B cell (primary cell): ENCODE measurements at regions not wholly inside any gene's neighbourhood (a gene's known extent, or its start where the extent isn't known, plus 50 kb on each side); places are given as distances from the start of the nearest gene placed in this dataset.
"Not testable (repeated sequence)": the region's sequence is repeated elsewhere in the genome, so short reads cannot be mapped to it uniquely, and the experiment has no call there.

Experiments
- ATAC-seq: fragments of 200-7000 bp; cut with Tn5 transposase; one replicate; pipeline ENCODE4 v1.10.0; 2021; ENCODE audit warnings: low read depth, mild to moderate bottlenecking, moderate number of reproducible peaks, moderate library complexity
- CTCF ChIA-PET: fragments of 350-600 bp; sonication (Branson Sonifier 250); formaldehyde crosslinking; loops from one replicate; lab custom pipeline; 2021; ENCODE audit warnings: antibody characterized with exemption, inconsistent platforms; lab: Charles Lee
- POLR2A ChIA-PET: fragments of 350-600 bp; sonication (Branson Sonifier 250); formaldehyde crosslinking; loops from one replicate; lab custom pipeline; 2021; ENCODE audit warnings: antibody characterized with exemption; lab: Charles Lee
- DNase-seq: peaks from one replicate; pipeline ENCODE4 v3.0.0; 2013
- H2AFZ ChIP-seq: 2 replicates; pipeline ENCODE4 v1.6.1; 2012; ENCODE audit warnings: mild to moderate bottlenecking, low read depth, low read length; ENCODE audit not compliant: insufficient read depth, poor library complexity, severe bottlenecking
- H3K27ac ChIP-seq, 2 donors: 1 replicate in 1 of 2; 2 replicates in 1 of 2; pipeline ENCODE4 v1.5.1; 2012 to 2013; ENCODE audit warnings: low read length in 2 of 2, mild to moderate bottlenecking in 2 of 2, moderate library complexity in 1 of 2
- H3K27me3 ChIP-seq, 4 experiments: fragments of 200-600 bp in 1 of 4; sonication (generic) in 1 of 4; replicated peaks in 1 of 4; 1 replicate in 2 of 4; 2 replicates in 2 of 4; pipeline versions ENCODE4 v1.6.1 to v1.7.0; 2013 to 2016; ENCODE audit warnings: low read length in 3 of 4, mild to moderate bottlenecking in 2 of 4, mixed read lengths in 1 of 4, moderate library complexity in 1 of 4; ENCODE audit not compliant: insufficient read depth in 4 of 4, control insufficient read depth in 3 of 4; ENCODE audit errors: control extremely low read depth in 1 of 4
- H3K36me3 ChIP-seq, 2 experiments: replicated peaks in 1 of 2; 1 replicate in 1 of 2; 2 replicates in 1 of 2; pipeline versions ENCODE4 v1.6.1 to v1.7.1; 2013; ENCODE audit warnings: low read length in 1 of 2; ENCODE audit not compliant: insufficient read depth in 2 of 2, control insufficient read depth in 1 of 2; ENCODE audit errors: control extremely low read depth in 1 of 2, extremely low read depth in 1 of 2
- H3K4me1 ChIP-seq, 2 donors: fragments of 200-600 bp in 1 of 2; sonication (generic) in 1 of 2; 1 replicate in 1 of 2; 2 replicates in 1 of 2; pipeline versions ENCODE4 v1.5.1 to v1.6.1; 2013 to 2017; ENCODE audit warnings: low read length in 2 of 2; ENCODE audit not compliant: control insufficient read depth in 2 of 2, insufficient read depth in 2 of 2
- H3K4me2 ChIP-seq: replicated peaks from 2 replicates; pipeline ENCODE3; 2012; ENCODE audit warnings: mild to moderate bottlenecking, low read depth, low read length; ENCODE audit not compliant: poor library complexity, severe bottlenecking
- H3K4me3 ChIP-seq, 5 experiments: fragments of 200-600 bp in 1 of 5; sonication (generic) in 1 of 5; 1 replicate in 3 of 5; 2 replicates in 2 of 5; pipeline versions ENCODE4 v1.5.1 to v1.7.0; 2011 to 2016; ENCODE audit warnings: low read length in 4 of 5, mild to moderate bottlenecking in 4 of 5, low read depth in 2 of 5, control low read depth in 1 of 5, moderate library complexity in 1 of 5; ENCODE audit not compliant: insufficient read depth in 1 of 5; ENCODE audit errors: control extremely low read depth in 1 of 5, extremely low read depth in 1 of 5
- H3K79me2 ChIP-seq: fragments of 200-600 bp; sonication (generic); one replicate; pipeline ENCODE4 v1.6.0; 2016; ENCODE audit warnings: low read length; ENCODE audit not compliant: control insufficient read depth, insufficient read depth
- H3K9ac ChIP-seq: fragments of 200-600 bp; sonication (generic); 2 replicates; pipeline ENCODE4 v1.6.1; 2017; ENCODE audit warnings: mild to moderate bottlenecking, low read length, moderate library complexity
- H3K9me3 ChIP-seq, 3 donors: one replicate each; pipeline versions ENCODE4 v1.6.1 to v1.7.1; 2013; ENCODE audit warnings: low read length in 2 of 3; ENCODE audit not compliant: control insufficient read depth in 2 of 3, insufficient read depth in 1 of 3; ENCODE audit errors: control extremely low read depth in 1 of 3
- H4K20me1 ChIP-seq: 2 replicates; pipeline ENCODE4 v1.6.0; 2012; ENCODE audit warnings: mild to moderate bottlenecking, low read length; ENCODE audit not compliant: insufficient read depth, control insufficient read depth, poor library complexity, severe bottlenecking
- H3K27ac Mint-ChIP-seq: one replicate; pipeline ENCODE4 v1.8.0; 2021; ENCODE audit warnings: mixed read lengths
- H3K27me3 Mint-ChIP-seq: one replicate; pipeline ENCODE4 v1.8.0; 2021; ENCODE audit warnings: mixed read lengths
- H3K4me1 Mint-ChIP-seq: one replicate; pipeline ENCODE4 v1.8.0; 2021; ENCODE audit warnings: mixed read lengths
- H3K4me3 Mint-ChIP-seq: one replicate; pipeline ENCODE4 v1.8.0; 2021; ENCODE audit warnings: mixed read lengths
- H3K9me3 Mint-ChIP-seq: one replicate; pipeline ENCODE4 v1.8.0; 2022; ENCODE audit warnings: mixed read lengths; ENCODE audit not compliant: insufficient read depth
- EZH2 ChIP-seq: IDR thresholded peaks from 2 replicates; pipeline ENCODE4 v1.6.1; 2012; ENCODE audit warnings: borderline replicate concordance, low read depth, mild to moderate bottlenecking, moderate library complexity, low read length; ENCODE audit not compliant: insufficient read depth, poor library complexity, severe bottlenecking
- WGBS: methylation state at CpG from one replicate; pipeline ENCODE4 v1.1.5; 2013; ENCODE audit warnings: missing lambda C conversion rate; ENCODE audit not compliant: insufficient coverage; 5-methylcytosine and 5-hydroxymethylcytosine counted together
- intact Hi-C: fragments of 100-400 bp; cut with micrococcal nuclease; formaldehyde crosslinking; loops from one replicate; pipeline ENCODE4 v1.10.0; 2022
- TF ChIP-seq, protein P1 (sequence below): fragments of 200-600 bp; IDR thresholded peaks from one replicate; pipeline ENCODE4 v1.8.0; 2022; ENCODE audit warnings: antibody characterized with exemption, mild to moderate bottlenecking

DNA sequence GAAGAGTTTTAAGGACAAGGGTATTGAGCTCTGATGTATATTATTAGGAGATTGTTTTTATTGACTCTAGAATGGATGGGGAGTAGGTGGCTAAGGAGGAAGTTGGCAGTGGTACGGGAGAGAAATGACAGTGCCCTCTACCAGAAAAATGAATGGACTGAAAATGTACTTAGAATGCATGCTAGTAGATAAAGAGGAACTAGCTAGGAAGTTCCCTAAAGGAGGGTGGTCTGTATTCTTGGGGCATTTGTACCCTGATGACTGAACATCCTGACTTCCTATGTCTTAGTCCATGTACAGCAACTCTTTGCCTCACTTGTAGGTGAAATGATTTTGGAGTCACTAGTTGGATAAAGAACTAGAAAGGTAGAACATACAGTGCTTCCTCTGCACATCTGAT, 581.5 kb upstream of the RBFOX1 start:
- no peaks in the 10 kb centered on the region for H3K27me3 Mint-ChIP-seq
- H3K4me1 Mint-ChIP-seq, result no peaks in the 10 kb centered on the region
- peaks cover 0 to 3% (median 0%) of the 10 kb centered on the region in 3 donors for H3K9me3 ChIP-seq
- H3K9ac ChIP-seq, result no peak overlapping the region
- no peak overlapping the region for H3K4me2 ChIP-seq
- ATAC-seq, result no peak
- CTCF ChIA-PET, result no interaction called here
- no peak overlapping the region for H3K4me3 ChIP-seq
- TF ChIP-seq, protein P1, sequence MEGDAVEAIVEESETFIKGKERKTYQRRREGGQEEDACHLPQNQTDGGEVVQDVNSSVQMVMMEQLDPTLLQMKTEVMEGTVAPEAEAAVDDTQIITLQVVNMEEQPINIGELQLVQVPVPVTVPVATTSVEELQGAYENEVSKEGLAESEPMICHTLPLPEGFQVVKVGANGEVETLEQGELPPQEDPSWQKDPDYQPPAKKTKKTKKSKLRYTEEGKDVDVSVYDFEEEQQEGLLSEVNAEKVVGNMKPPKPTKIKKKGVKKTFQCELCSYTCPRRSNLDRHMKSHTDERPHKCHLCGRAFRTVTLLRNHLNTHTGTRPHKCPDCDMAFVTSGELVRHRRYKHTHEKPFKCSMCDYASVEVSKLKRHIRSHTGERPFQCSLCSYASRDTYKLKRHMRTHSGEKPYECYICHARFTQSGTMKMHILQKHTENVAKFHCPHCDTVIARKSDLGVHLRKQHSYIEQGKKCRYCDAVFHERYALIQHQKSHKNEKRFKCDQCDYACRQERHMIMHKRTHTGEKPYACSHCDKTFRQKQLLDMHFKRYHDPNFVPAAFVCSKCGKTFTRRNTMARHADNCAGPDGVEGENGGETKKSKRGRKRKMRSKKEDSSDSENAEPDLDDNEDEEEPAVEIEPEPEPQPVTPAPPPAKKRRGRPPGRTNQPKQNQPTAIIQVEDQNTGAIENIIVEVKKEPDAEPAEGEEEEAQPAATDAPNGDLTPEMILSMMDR, result no peak
- TF ChIP-seq EZH2, result no peak
- intact Hi-C loops, result no loop called here
- H3K9me3 Mint-ChIP-seq, result peaks cover 2% of the 10 kb centered on the region
- DNase-seq, result no peak
- no peak overlapping the region for H2AFZ ChIP-seq
- H3K27ac ChIP-seq, result no peak overlapping the region
- H4K20me1 ChIP-seq, result no peaks in the 10 kb centered on the region
- no peaks in the 10 kb centered on the region for H3K36me3 ChIP-seq
- no peaks in the 10 kb centered on the region for H3K79me2 ChIP-seq
- no peaks in the 10 kb centered on the region for H3K4me1 ChIP-seq
- H3K27me3 ChIP-seq, result no peaks in the 10 kb centered on the region
- H3K4me3 Mint-ChIP-seq, result no peak overlapping the region
- no peak overlapping the region for H3K27ac Mint-ChIP-seq
- POLR2A ChIA-PET, result no interaction called here
- 0% methylated on average over 1 of the region's 1 CpG for WGBS

DNA sequence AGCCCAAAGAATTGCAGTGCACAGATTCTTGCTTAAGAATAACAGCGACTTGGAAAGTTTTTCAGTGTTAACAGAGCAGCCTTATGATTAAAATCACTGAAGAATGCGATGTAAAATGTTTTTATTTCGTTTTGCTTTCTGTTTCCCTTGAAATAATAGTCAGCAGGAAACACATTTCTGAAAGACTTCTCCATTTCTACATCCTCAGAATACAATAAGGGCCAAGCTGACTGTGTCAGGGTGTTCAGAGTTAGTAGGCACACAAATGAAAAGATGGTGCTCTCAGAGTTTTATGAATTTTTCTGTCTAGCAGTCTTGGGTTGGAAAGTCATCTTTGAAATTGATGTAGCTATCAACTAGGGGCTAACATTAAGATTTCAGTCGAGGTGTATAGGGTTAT, 582.9 kb upstream of the RBFOX1 start:
- Mint-ChIP-seq H3K27ac (no peak overlapping the region), H3K9me3 (peaks cover 5% of the 10 kb centered on the region), H3K4me3 (no peak overlapping the region), H3K27me3 (no peaks in the 10 kb centered on the region), H3K4me1 (no peaks in the 10 kb centered on the region)
- Histone ChIP-seq H3K4me1 (no peaks in the 10 kb centered on the region), H3K79me2 (no peaks in the 10 kb centered on the region), H3K4me3 (no peak overlapping the region), H3K27ac (no peak overlapping the region), H3K27me3 (no peaks in the 10 kb centered on the region), H3K4me2 (no peak overlapping the region), H3K9me3 (peaks cover 0 to 3% (median 0%) of the 10 kb centered on the region in 3 donors), H3K9ac (no peak overlapping the region), H3K36me3 (no peaks in the 10 kb centered on the region), H2AFZ (peak overlapping the region; percentile 30), H4K20me1 (no peaks in the 10 kb centered on the region)
- ATAC-seq (no peak), DNase-seq (no peak)
- WGBS, result 0% methylated on average over 1 of the region's 4 CpGs
- TF ChIP-seq, protein P1, result no peak
- TF ChIP-seq EZH2, result no peak
- intact Hi-C loops, result no loop called here
- ChIA-PET POLR2A (no interaction called here), CTCF (no interaction called here)

DNA sequence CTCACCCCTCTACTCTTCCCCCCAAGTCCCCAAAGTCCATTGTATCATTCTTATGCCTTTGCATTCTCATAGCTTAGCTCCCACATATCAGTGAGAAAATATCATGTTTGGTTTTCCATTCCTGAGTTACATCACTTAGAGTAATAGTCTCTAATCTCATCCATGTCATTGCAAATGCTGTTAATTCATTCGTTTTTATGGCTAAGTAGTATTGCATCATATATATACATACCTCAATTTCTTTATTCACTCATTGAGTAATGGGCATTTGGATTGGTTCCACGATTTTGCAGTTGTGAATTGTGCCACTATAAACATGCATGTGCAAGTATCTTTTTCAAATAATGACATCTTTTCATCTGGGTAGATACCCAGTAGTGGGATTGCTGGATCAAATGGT, 596.3 kb upstream of the RBFOX1 start:
- H3K27ac ChIP-seq, CTCF ChIA-PET, H3K4me1 Mint-ChIP-seq, H3K36me3 ChIP-seq, H3K27me3 ChIP-seq, H3K9ac ChIP-seq, H3K4me3 ChIP-seq, POLR2A ChIA-PET, H3K9me3 ChIP-seq, H4K20me1 ChIP-seq, H3K79me2 ChIP-seq, H3K27me3 Mint-ChIP-seq, H3K4me1 ChIP-seq, DNase-seq, ATAC-seq, H3K27ac Mint-ChIP-seq, H2AFZ ChIP-seq, H3K4me3 Mint-ChIP-seq, H3K9me3 Mint-ChIP-seq, intact Hi-C loops, H3K4me2 ChIP-seq: not testable (repeated sequence)
- whole genome bisulfite sequencing, result no CpG with 5 or more reads among the region's 2 CpGs
